ENCODE measurements at regions not wholly inside any gene's neighbourhood (a gene's known extent, or its start where the extent isn't known, plus 50 kb on each side); places are given as distances from the start of the nearest gene placed in this dataset.
"Not testable (repeated sequence)": the region's sequence is repeated elsewhere in the genome, so short reads cannot be mapped to it uniquely, and the experiment has no call there.

DNA sequence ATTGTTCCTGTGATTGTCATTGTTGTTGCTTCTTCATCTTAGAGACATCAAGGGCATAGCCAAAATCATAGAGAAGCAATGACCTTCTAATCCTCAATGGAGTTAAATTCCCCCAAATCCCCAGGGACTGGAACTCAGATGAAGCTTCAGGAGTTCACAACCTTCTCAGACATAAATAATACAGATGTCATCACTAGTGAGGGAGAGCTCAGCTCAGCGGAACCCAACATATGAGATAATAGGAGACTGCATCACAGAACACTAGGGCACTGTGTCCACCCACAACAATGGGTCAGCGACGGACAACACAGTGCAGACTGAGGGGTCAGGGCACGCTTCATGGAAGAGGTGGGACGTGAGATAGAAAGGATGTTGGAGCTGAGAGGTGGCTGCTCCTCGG is 1290.4 kb upstream of the TMEM132C start (continued):
- TF ChIP-seq, protein P1, sequence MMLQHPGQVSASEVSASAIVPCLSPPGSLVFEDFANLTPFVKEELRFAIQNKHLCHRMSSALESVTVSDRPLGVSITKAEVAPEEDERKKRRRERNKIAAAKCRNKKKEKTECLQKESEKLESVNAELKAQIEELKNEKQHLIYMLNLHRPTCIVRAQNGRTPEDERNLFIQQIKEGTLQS (IDR thresholded peaks at IDR 0.05; ENCODE audit: borderline replicate concordance, extremely low read depth, low read depth, low read length): no peak
- TF ChIP-seq MTA3 (IDR thresholded peaks at IDR 0.05; ENCODE audit: borderline replicate concordance, low read length) (no peak), BRCA1 (IDR thresholded peaks at IDR 0.05; ENCODE audit: low read depth, low read length) (no peak), TCF3 (IDR thresholded peaks at IDR 0.05; ENCODE audit: borderline replicate concordance, insufficient read depth, low read depth, low read length) (no peak), MYC (IDR thresholded peaks at IDR 0.05; ENCODE audit: insufficient read depth, insufficient read length, insufficient replicate concordance, low read length, severe bottlenecking) (no peak), BACH1 (IDR thresholded peaks at IDR 0.05; ENCODE audit: borderline replicate concordance) (no peak), ASH2L (IDR thresholded peaks at IDR 0.05; ENCODE audit: borderline replicate concordance, low read depth) (no peak), CREM (IDR thresholded peaks at IDR 0.05; ENCODE audit: low read depth) (no peak)
- TF ChIP-seq, protein P2, sequence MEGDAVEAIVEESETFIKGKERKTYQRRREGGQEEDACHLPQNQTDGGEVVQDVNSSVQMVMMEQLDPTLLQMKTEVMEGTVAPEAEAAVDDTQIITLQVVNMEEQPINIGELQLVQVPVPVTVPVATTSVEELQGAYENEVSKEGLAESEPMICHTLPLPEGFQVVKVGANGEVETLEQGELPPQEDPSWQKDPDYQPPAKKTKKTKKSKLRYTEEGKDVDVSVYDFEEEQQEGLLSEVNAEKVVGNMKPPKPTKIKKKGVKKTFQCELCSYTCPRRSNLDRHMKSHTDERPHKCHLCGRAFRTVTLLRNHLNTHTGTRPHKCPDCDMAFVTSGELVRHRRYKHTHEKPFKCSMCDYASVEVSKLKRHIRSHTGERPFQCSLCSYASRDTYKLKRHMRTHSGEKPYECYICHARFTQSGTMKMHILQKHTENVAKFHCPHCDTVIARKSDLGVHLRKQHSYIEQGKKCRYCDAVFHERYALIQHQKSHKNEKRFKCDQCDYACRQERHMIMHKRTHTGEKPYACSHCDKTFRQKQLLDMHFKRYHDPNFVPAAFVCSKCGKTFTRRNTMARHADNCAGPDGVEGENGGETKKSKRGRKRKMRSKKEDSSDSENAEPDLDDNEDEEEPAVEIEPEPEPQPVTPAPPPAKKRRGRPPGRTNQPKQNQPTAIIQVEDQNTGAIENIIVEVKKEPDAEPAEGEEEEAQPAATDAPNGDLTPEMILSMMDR (IDR thresholded peaks at IDR 0.05 in 2 of 3, conservative IDR thresholded peaks at IDR 0.05 in 1 of 3; ENCODE audit: control insufficient read depth in 2 of 3, extremely low read depth in 1 of 3, insufficient read depth in 1 of 3, low read depth in 3 of 3, low read length in 3 of 3): no peak
- TF ChIP-seq, protein P3, sequence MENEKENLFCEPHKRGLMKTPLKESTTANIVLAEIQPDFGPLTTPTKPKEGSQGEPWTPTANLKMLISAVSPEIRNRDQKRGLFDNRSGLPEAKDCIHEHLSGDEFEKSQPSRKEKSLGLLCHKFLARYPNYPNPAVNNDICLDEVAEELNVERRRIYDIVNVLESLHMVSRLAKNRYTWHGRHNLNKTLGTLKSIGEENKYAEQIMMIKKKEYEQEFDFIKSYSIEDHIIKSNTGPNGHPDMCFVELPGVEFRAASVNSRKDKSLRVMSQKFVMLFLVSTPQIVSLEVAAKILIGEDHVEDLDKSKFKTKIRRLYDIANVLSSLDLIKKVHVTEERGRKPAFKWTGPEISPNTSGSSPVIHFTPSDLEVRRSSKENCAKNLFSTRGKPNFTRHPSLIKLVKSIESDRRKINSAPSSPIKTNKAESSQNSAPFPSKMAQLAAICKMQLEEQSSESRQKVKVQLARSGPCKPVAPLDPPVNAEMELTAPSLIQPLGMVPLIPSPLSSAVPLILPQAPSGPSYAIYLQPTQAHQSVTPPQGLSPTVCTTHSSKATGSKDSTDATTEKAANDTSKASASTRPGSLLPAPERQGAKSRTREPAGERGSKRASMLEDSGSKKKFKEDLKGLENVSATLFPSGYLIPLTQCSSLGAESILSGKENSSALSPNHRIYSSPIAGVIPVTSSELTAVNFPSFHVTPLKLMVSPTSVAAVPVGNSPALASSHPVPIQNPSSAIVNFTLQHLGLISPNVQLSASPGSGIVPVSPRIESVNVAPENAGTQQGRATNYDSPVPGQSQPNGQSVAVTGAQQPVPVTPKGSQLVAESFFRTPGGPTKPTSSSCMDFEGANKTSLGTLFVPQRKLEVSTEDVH (IDR thresholded peaks at IDR 0.05; ENCODE audit: low read depth, partially characterized antibody): no peak
- TF ChIP-seq, protein P4, sequence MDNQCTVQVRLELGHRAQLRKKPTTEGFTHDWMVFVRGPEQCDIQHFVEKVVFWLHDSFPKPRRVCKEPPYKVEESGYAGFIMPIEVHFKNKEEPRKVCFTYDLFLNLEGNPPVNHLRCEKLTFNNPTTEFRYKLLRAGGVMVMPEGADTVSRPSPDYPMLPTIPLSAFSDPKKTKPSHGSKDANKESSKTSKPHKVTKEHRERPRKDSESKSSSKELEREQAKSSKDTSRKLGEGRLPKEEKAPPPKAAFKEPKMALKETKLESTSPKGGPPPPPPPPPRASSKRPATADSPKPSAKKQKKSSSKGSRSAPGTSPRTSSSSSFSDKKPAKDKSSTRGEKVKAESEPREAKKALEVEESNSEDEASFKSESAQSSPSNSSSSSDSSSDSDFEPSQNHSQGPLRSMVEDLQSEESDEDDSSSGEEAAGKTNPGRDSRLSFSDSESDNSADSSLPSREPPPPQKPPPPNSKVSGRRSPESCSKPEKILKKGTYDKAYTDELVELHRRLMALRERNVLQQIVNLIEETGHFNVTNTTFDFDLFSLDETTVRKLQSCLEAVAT (IDR thresholded peaks at IDR 0.05): no peak

DNA sequence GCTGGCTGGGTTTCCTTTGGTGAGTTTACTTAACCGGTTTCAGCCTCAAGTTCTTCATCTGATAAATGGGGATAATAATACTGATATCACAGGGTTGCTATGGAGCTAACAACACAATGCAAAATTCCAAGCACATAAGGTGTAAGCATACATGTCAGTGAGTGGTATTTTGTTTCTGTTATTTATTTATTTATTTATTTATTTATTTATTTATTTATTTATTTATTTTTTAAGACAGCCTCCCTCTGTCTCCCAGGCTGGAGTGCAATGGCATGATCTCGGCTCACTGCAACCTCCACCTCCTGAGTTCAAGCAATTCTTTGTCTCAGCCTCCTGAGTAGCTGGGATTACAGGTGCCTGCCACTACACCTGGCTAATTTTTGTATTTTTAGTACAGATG is 1287.4 kb upstream of the TMEM132C start:
- H3K36me3 ChIP-seq (ENCODE audit: control insufficient read depth in 2 of 2, insufficient read depth in 2 of 2, low read length in 1 of 2); ATAC-seq; intact Hi-C loops (cut with micrococcal nuclease; ENCODE audit: unreplicated experiment); H3K27me3 ChIP-seq (replicated peaks in 1 of 2; ENCODE audit: control insufficient read depth in 2 of 2, insufficient read depth in 2 of 2, low read length in 1 of 2); H3K27ac ChIP-seq (ENCODE audit: control insufficient read depth, insufficient read depth); BruUV-seq (replicated peaks); H4K20me1 ChIP-seq (ENCODE audit: control insufficient read depth, insufficient read depth); H3K9ac ChIP-seq (ENCODE audit: control insufficient read depth, insufficient read depth, low read length); RAD21 ChIA-PET (ENCODE audit: unreplicated experiment); H3K4me1 ChIP-seq (ENCODE audit: control insufficient read depth, insufficient read depth, low read length); H3K4me2 ChIP-seq (ENCODE audit: control insufficient read depth, insufficient read depth); in situ Hi-C loops (cut with MboI); H3K79me2 ChIP-seq (ENCODE audit: control insufficient read depth, insufficient read depth, low read length); FAIRE-seq; DNase-seq (ENCODE audit: low read depth, low spot score); POLR2A ChIA-PET; H3K4me3 ChIP-seq; SMC1A ChIA-PET (ENCODE audit: uncharacterized antibody, unreplicated experiment); CTCF ChIA-PET; H2AFZ ChIP-seq (ENCODE audit: control insufficient read depth, low read depth, low read length); H3K9me3 ChIP-seq (replicated peaks; ENCODE audit: control insufficient read depth, insufficient read depth, low read length): not testable (repeated sequence)
- 27% methylated on average over 2 of the region's 2 CpGs for WGBS (ENCODE audit: insufficient coverage, insufficient replicate concordance, low lambda C conversion rate, missing lambda C conversion rate)
